Mesenteric fat pad (tissue), 1 donor: ENCODE measurements at regions not wholly inside any gene's neighbourhood (a gene's known extent, or its start where the extent isn't known, plus 50 kb on each side); places are given as distances from the start of the nearest gene placed in this dataset.

Experiments
- DNase-seq: peaks from one replicate; pipeline ENCODE4 v3.0.0-alpha.2; 2020; ENCODE audit warnings: low spot score
- donor health status: DM: yes; HTN: yes; CAD: no.

DNA sequence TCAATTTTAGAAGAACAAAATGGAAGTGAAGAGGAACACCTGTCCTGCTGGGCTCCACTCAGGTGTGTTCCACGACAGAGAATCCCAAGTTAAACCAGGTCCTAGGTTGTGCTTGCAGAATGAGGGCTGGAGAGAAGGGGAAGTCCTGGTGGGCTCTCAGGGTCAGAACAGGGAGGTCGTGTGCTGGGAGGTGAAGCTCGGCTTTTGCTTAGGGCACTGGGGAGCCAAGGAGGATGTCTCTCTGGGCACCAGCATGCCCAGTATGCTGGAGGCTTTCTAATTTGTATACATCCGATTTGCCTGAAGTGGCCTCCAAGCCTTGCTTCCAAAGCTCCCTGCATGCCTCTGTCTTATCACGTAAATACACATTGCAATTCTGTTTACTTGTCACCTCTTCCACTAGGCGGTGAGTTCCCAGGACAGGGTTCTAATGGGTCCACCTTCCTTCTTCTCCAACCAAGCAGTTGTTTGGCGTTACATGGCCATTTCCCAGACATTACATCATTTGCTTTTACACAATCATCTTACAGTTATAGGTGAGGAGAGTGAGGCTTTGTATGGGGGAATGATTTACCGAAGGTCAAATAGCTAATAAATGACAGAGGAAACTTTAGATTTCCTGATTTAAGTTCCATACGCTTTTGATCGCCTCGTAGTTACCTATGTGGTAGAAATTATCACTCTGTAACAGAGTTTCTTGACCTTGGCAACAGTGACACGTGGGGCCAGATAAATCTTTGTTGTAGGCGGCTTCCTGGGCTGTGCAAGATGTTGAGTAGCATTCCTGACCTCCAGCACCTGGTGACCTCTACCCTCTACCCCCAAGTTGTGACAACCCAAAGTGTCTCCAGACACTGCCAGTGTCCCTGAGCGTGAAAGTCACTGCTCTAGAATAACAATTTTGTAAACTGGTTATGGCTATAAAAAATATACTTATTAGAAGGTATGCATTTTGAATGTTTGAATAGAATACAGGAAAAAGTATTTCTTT, 901.5 kb downstream of the TBC1D22A start:
- no peak for DNase-seq

- DNase-seq: no peak
Measured at GRCh38 chr22:47659467-47660223, 897.2 kb downstream of the TBC1D22A start.

DNA sequence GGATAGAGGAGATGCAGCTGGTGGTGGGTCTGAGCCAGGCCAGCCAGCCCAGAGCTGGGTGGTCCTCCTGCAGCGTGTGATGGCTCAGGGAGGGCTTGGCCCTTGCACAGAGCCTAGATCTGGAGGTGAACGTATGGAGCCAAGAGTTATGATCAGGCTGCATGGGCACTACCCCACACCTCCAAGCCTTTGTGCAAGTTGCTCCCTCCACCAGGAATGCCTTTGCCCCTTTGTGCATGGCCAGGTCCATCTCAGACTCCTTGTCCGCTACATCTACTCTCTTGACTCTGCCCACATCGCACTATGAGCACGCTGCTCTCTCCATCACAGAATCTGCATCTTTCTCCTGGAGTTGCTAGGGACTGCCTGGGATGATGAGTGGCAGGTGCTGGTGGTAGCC, 895.7 kb downstream of the TBC1D22A start:
- no peak for DNase-seq

- no peak for DNase-seq
Measured at GRCh38 chr22:47657224-47657623, 894.8 kb downstream of the TBC1D22A start.

DNA sequence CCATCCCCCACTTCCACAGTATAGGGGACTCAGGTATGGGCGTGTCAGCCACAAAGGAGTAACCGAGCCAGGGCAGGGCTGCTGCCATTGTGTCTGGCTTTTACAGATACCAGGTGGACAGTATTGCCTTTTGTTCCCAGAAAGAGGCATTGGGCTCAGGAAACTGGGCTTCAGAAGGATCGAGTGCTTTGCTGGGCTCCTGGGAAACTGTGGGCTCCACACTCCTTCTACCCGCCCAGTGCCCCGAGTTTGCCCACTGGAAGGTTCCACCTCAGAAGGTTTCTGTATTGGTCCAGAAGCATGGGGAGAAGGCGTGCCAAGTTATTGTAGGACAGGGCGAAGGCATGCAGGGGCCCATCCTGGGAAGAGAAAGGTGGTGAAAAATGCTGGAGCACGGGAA, 894.4 kb downstream of the TBC1D22A start:
- DNase-seq: no peak

DNA sequence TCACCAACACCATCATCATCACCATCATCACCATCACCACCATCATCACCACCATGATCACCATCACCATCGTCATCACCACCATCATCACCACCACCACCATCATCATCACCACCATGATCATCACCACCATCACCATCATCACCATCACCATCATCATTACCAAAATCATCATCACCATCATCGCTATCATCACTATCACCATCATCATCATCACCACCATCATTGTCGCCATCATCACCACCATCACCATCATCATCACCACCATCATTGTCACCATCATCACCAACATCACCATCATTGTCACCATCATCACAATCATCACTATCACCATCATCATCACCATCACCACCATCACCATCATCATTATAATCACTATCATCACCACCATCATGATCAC, 893.5 kb downstream of the TBC1D22A start:
- no peak for DNase-seq

DNA sequence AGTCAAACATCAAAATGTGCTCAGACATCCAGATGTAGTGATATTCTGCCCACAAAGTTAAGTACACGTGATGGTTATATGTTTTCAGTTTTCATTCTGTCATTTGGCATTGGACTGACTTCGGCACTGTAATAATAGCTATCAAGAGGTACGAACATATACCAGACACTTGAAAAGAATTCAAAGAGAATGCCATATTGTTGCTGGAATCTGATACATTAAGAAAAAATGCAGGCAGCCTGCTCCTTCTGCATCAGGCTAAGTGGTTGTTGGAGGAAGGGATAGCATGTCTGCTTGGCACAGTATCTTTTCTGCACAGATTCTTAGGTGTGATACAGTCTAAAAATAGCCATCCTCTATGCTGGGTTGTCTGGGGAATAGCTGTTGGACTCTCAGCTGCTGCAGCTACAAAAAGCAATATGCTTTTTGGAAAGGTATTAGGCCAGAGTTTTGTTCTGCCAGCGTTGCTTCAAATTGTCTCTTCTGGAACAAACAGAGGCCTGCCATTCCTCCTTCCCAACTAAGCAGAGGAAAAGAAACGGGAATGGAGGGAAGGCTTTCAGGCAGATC, 892.6 kb downstream of the TBC1D22A start:
- DNase-seq: no peak

DNA sequence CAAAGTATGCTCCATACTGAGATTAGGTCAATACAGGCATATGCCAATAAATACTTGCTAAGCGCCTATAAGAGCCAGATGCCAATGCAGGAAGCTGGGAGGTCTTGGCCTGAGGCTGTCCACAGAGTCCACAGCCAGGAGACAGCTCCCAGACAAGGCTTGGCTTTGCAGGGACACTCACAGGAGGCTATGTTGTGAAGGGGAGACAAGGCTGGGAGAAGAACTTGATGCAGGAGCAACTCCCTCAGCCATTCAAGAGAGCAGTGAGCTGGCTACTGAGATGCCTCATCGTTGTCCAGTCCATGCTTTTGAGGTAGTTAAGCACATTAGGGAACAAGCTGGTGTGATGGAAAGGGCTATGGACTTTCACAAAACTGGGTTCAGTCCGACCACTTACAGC, 891.5 kb downstream of the TBC1D22A start:
- DNase-seq: no peak

DNA sequence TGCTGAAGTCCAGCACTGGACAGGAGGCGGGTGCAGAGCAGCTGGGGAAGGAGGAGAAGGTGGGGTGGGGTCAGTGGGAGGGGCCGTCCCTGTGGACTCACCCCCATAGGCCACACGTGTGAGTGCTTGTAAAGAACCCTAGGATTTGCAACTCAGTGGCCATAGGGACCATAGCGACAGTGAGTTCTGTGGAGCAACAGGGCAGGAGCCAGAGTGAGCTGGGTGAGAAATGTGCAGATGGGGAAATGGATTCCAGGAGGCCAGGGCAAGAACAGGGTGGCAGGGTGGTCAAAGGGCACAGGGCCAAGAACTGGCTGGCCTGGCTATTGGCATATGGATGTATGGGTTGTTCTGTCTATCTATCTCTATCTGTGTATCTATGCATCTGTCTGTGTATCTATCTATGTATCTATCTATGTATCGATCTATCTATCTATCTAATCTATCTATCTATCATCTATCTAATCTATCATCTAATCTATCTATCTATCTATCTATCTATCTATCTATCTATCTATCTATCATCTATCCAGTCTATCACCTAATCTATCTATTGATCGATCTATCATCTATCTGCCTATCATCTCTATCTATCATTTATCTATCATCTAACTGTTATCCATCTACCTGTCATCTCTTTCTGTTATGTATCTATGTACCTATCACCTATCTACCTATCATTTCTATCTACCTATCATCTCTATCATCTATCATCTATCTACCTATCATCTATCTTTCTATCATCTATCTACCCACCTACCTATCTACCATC, 889.0 kb downstream of the TBC1D22A start:
- no peak for DNase-seq

DNA sequence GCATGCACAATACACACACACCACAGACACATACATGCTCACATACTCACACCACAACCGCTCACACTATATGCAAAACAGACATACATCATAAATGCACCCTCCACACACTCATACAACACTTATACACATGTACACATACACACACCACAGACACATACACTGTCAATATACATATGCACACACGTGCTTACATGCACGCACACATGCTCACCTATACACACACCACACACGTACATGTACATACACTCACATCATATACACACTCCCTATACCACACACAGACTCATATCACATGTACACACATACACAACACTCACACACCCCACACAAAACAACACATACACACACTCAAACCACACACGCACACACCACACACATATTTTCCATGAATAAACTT, 885.3 kb downstream of the TBC1D22A start:
- DNase-seq: no peak

- DNase-seq: no peak
Measured at GRCh38 chr22:47647181-47647580, 884.7 kb downstream of the TBC1D22A start.

GRCh38 chr22:47645923-47646322, 883.5 kb downstream of the TBC1D22A start:
- DNase-seq: no peak

DNA sequence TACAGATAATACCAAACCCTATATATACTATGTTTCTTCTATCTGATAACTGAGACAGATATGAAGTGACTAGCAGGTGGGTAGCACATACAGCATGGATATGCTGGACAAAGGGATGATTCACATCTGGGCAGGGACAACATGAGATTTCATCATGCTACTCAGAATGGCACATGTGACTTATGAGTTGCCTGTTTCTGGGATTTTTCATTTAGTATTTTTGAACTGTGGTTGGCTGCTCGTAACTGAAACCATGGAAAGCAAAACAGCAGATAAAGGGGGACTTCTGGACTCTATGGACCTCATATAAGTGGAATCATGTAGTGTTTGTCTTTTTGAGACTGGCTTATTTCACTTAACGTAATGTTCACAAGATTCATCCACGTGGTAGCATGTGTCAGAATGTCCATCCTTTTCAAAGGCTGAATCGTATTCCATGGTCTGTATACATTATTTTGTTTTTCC, 883.0 kb downstream of the TBC1D22A start:
- no peak for DNase-seq

DNA sequence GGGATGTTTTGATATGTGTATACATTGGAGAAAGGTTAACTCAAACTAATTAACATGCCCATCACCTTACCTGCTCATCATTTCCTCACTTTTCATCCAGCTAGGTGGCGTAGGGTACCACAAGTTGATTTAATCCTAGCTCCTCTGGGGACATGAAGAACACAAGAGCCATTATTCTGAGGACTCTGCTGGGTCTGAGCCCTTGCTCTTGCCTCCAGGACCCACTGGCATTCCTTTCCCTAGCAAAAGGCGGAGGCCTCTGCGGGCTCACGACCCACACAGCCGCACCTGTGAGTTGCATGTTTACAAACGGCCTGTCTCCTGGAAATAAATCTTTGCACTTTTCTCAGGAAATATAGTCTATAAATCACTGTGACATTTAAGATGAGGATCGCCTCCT, 871.9 kb downstream of the TBC1D22A start:
- no peak for DNase-seq

GRCh38 chr22:47633111-47633510, 870.7 kb downstream of the TBC1D22A start:
- peak; percentile 33 for DNase-seq

GRCh38 chr22:47632701-47633100, 870.3 kb downstream of the TBC1D22A start:
- DNase-seq: peak; percentile 35

- DNase-seq: peak; percentile 83
Measured at GRCh38 chr22:47631571-47632102, 869.2 kb downstream of the TBC1D22A start.

DNA sequence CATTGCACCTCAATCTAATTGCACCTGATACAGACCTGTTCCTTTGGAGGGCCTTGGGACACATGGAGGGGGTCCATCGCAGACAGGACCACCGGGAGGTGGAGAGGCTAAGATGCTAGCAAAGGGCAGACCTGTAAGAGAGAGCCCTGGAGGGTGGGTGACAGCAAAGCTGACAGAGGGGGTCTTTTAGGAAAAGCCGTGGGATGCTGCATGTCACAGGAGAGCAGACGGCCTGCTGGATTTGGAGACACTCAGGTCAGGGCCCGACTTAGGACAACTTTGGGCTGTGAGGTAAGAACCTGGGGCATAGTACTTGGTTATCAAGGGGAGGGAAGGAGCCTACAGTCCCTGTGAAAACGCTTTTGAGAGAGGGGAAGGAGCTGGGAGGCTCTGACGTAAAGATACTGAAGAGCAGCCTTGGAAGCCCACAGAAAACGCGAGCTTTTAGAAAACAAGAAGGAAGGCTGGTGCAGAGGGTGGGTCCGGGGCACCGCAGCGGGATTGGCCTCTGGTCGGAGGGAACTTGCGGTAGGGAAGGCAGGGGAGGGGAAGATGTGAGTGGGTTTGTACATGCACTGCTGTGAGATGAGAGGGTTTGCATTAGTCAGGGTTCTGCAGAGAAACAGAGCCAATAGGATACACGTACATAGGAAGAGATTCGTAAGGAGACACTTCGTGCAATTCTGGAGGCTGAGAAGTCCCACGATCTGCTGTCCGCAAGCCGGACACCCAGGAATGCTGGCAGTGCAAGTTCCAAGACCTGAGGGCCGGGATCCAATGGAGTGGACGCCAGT, 868.5 kb downstream of the TBC1D22A start:
- peak; percentile 35 for DNase-seq

DNA sequence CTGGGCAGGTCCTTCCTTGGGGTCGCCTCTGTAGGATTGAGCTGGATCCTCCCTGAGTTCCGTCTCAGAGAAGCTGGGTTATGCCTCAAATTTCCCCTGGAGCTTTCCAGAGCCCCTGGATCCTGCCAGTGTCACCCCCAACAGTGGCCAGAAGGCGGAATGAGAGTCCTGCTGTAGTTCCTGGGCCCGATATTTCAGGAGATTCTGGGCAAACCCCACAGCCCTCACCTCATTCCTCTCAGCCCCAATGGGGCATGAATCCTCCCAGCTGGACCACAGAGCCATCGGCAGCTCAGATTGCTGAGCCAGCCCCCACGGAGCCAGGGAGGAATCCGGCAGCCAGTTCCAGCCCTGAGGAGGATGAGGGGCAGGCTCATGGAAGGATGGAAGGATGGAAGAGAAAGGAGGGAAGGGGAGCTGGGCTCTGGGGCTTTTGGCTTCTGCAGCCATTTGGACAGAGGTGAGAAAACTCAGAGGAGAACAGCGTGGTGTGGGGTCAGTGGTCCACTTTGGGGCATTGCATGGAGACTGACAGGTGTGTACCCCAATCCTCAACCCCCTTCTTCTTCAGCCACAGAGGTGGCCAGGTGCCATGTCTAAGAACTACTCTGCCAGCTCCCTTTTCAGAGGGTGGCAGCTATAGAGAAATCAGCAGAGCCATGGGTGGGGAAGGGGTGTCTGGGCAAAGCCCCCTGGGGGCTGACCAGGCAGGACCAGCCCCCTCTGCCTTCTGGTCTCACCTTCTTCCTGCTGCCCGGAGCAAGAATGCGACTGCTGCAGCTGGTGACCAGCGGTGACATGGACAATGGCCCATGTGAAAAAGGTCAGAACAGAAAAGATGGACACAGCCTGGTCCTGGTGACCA, 867.6 kb downstream of the TBC1D22A start:
- peak; percentile 65 for DNase-seq
